A549 (cell line): ENCODE measurements at regions not wholly inside any gene's neighbourhood (a gene's known extent, or its start where the extent isn't known, plus 50 kb on each side); places are given as distances from the start of the nearest gene placed in this dataset.

Experiments
- ATAC-seq, 2 experiments: fragments of 200-7000 bp in 1 of 2; fragments of >200 bp in 1 of 2; cut with Nextera tagmentation in 1 of 2; cut with Tn5 transposase in 1 of 2; 3 replicates each; pipeline versions ENCODE4 v1.8.0 to v1.9.1; 2018 to 2020; ENCODE audit warnings: mild to moderate bottlenecking in 1 of 2, moderate library complexity in 1 of 2
- CTCF ChIA-PET: fragments of 300-600 bp; sonication (Branson Sonifier 250); formaldehyde crosslinking; extraction: SDS; loops from one replicate; lab custom pipeline; 2021; ENCODE audit warnings: antibody characterized with exemption, inconsistent platforms; lab: Yijun Ruan, JAX
- POLR2A ChIA-PET: fragments of 350-600 bp; formaldehyde crosslinking; extraction: SDS; loops from one replicate; lab custom pipeline; 2021; ENCODE audit warnings: antibody characterized with exemption, inconsistent platforms; lab: Yijun Ruan, JAX
- DNase-seq, 2 experiments: peaks; one replicate each; pipeline versions ENCODE4 v3.0.0 to v3.0.0-alpha.2; 2011 to 2016; ENCODE audit warnings: low read depth in 1 of 2, low spot score in 1 of 2
- FAIRE-seq: peaks from 2 replicates; lab custom pipeline; 2011; peaks lifted over from hg19 to GRCh38; lab: Jason Lieb, UNC
- H3K27ac ChIP-seq, 2 experiments: fragments of >200 bp; sonication (Bioruptor Twin); formaldehyde crosslinking; 3 replicates each; pipeline ENCODE4 v1.5.1; 2016 to 2017
- H3K4me1 ChIP-seq: fragments of >200 bp; sonication (Bioruptor Twin); formaldehyde crosslinking; 3 replicates; pipeline ENCODE4 v1.6.1; 2016
- H3K4me2 ChIP-seq: fragments of >200 bp; sonication (Bioruptor Twin); formaldehyde crosslinking; 3 replicates; pipeline ENCODE4 v1.6.1; 2016
- H3K4me3 ChIP-seq: fragments of >200 bp; sonication (Bioruptor Twin); formaldehyde crosslinking; 3 replicates; pipeline ENCODE4 v1.5.1; 2016
- H3K9me3 ChIP-seq: fragments of >200 bp; sonication (Bioruptor Twin); formaldehyde crosslinking; 3 replicates; pipeline ENCODE4 v1.6.1; 2016
- CEBPB ChIP-seq, 2 experiments: fragments of >200 bp in 1 of 2; sonication (Bioruptor Twin) in 1 of 2; formaldehyde crosslinking in 1 of 2; IDR thresholded peaks; 2 replicates each; pipeline ENCODE4 v1.6.1; 2012 to 2016
- CTCF ChIP-seq: fragments of >200 bp; sonication (Bioruptor Twin); formaldehyde crosslinking; IDR thresholded peaks from 3 replicates; pipeline ENCODE4 v1.5.1; 2016
- EHF ChIP-seq: fragments of 250-450 bp; sonication (Bioruptor Pico); IDR thresholded peaks from 2 replicates; pipeline ENCODE4 v1.5.0; 2020; ENCODE audit warnings: mild to moderate bottlenecking
- EHMT2 ChIP-seq: fragments of 200-600 bp; sonication (generic); IDR thresholded peaks from 2 replicates; pipeline ENCODE4 v1.6.1; 2016; ENCODE audit warnings: antibody characterized with exemption, low read depth, mild to moderate bottlenecking, moderate library complexity
- EP300 ChIP-seq, 2 experiments: fragments of >200 bp; sonication (Bioruptor Twin); formaldehyde crosslinking; IDR thresholded peaks; 2 replicates in 1 of 2; 3 replicates in 1 of 2; pipeline ENCODE4 v1.6.1; 2016 to 2017
- ESRRA ChIP-seq: fragments of 150-350 bp; IDR thresholded peaks from 2 replicates; pipeline ENCODE4 v1.6.1; 2014; ENCODE audit warnings: mild to moderate bottlenecking, low read length, borderline replicate concordance
- FOSL2 ChIP-seq, 2 experiments: fragments of 450-650 bp in 1 of 2; fragments of >200 bp in 1 of 2; sonication (Bioruptor Twin) in 1 of 2; formaldehyde crosslinking; IDR thresholded peaks; 2 replicates each; pipeline versions ENCODE4 v1.5.0 to v1.6.1; 2016 to 2020; ENCODE audit warnings: mild to moderate bottlenecking in 1 of 2, moderate library complexity in 1 of 2
- FOXS1 ChIP-seq: fragments of 250-450 bp; sonication (Bioruptor Pico); IDR thresholded peaks from 2 replicates; pipeline ENCODE4 v1.5.0; 2020; ENCODE audit warnings: mild to moderate bottlenecking, moderate library complexity
- GATA3 ChIP-seq: IDR thresholded peaks from 2 replicates; pipeline ENCODE4 v1.6.1; 2012; ENCODE audit warnings: borderline replicate concordance
- HDAC2 ChIP-seq: fragments of 200-600 bp; sonication (generic); IDR thresholded peaks from 2 replicates; pipeline ENCODE4 v1.6.1; 2016
- HOXB13 ChIP-seq: fragments of 250-450 bp; sonication (Bioruptor Pico); IDR thresholded peaks from 2 replicates; pipeline ENCODE4 v1.5.0; 2020; ENCODE audit warnings: low read depth, mild to moderate bottlenecking, moderate library complexity
- HOXB5 ChIP-seq: fragments of 250-450 bp; sonication (Bioruptor Pico); IDR thresholded peaks from 2 replicates; pipeline ENCODE4 v1.5.0; 2020; ENCODE audit warnings: mild to moderate bottlenecking, moderate library complexity
- JUN ChIP-seq, 2 experiments: fragments of >200 bp; sonication (Bioruptor Twin); formaldehyde crosslinking; IDR thresholded peaks; 2 replicates in 1 of 2; 3 replicates in 1 of 2; pipeline ENCODE4 v1.6.1; 2016 to 2017
- JUNB ChIP-seq: fragments of >200 bp; sonication (Bioruptor Twin); formaldehyde crosslinking; IDR thresholded peaks from 2 replicates; pipeline ENCODE4 v1.6.1; 2016
- KDM1A ChIP-seq: fragments of 200-600 bp; sonication (generic); IDR thresholded peaks from 2 replicates; pipeline ENCODE4 v1.6.1; 2016; ENCODE audit warnings: low read depth, mild to moderate bottlenecking
- KDM5A ChIP-seq: fragments of 200-600 bp; sonication (generic); IDR thresholded peaks from 2 replicates; pipeline ENCODE4 v1.6.1; 2016; ENCODE audit warnings: antibody characterized with exemption, mild to moderate bottlenecking
- MAFK ChIP-seq: fragments of 450-650 bp; IDR thresholded peaks from 2 replicates; pipeline ENCODE4 v1.6.1; 2014; ENCODE audit not compliant: partially characterized antibody
- MAX ChIP-seq: IDR thresholded peaks from 2 replicates; pipeline ENCODE4 v1.6.1; 2012
- NR3C1 ChIP-seq: fragments of >200 bp; sonication (Bioruptor Twin); formaldehyde crosslinking; IDR thresholded peaks from 3 replicates; pipeline ENCODE4 v1.6.1; 2017
- PBX3 ChIP-seq: IDR thresholded peaks from 2 replicates; pipeline ENCODE4 v1.6.1; 2012
- RAD21 ChIP-seq, 2 experiments: fragments of >200 bp in 1 of 2; sonication (Bioruptor Twin) in 1 of 2; formaldehyde crosslinking in 1 of 2; IDR thresholded peaks in 1 of 2; conservative IDR thresholded peaks in 1 of 2; 2 replicates in 1 of 2; 3 replicates in 1 of 2; pipeline ENCODE4 v1.6.1; 2012 to 2018; ENCODE audit warnings: inconsistent platforms in 1 of 2
- RARB ChIP-seq: fragments of 250-450 bp; sonication (Bioruptor Pico); IDR thresholded peaks from 2 replicates; pipeline ENCODE4 v1.8.0; 2021; ENCODE audit warnings: mild to moderate bottlenecking, moderate library complexity
- REST ChIP-seq: fragments of 200-600 bp; sonication (generic); IDR thresholded peaks from 2 replicates; pipeline ENCODE4 v1.6.1; 2016; ENCODE audit warnings: antibody characterized with exemption, mild to moderate bottlenecking, moderate library complexity
- RFX5 ChIP-seq: fragments of 450-650 bp; IDR thresholded peaks from 2 replicates; pipeline ENCODE4 v1.7.1; 2014; ENCODE audit warnings: antibody characterized with exemption, mild to moderate bottlenecking, moderate library complexity
- RNF2 ChIP-seq: fragments of 200-600 bp; sonication (generic); IDR thresholded peaks from 2 replicates; pipeline ENCODE4 v1.6.1; 2016; ENCODE audit warnings: low read depth, mild to moderate bottlenecking, antibody characterized with exemption, moderate library complexity, borderline replicate concordance
- SMC3 ChIP-seq: fragments of >200 bp; sonication (Bioruptor Twin); formaldehyde crosslinking; IDR thresholded peaks from 3 replicates; pipeline ENCODE4 v1.6.1; 2018; ENCODE audit warnings: inconsistent platforms
- TP53 ChIP-seq: fragments of 250-450 bp; sonication (Bioruptor Pico); IDR thresholded peaks from 2 replicates; pipeline ENCODE4 v1.5.0; 2021; ENCODE audit warnings: mild to moderate bottlenecking, moderate library complexity
- ZFP36 ChIP-seq: fragments of 450-650 bp; IDR thresholded peaks from 2 replicates; pipeline ENCODE4 v1.6.1; 2014; ENCODE audit warnings: borderline replicate concordance; ENCODE audit not compliant: partially characterized antibody
- ZSCAN20 ChIP-seq: fragments of 250-450 bp; sonication (Bioruptor Pico); IDR thresholded peaks from 2 replicates; pipeline ENCODE4 v1.8.0; 2022; ENCODE audit warnings: mild to moderate bottlenecking, moderate library complexity
- WGBS: methylation state at CpG from one replicate; pipeline ENCODE4 v1.1.6; 2017; ENCODE audit errors: missing lambda C conversion rate; 5-methylcytosine and 5-hydroxymethylcytosine counted together
- TF ChIP-seq, protein P1 (sequence below): IDR thresholded peaks from 2 replicates; pipeline ENCODE4 v1.6.1; 2012; ENCODE audit warnings: low read depth, borderline replicate concordance
- TF ChIP-seq, protein P2 (sequence below): fragments of 250-450 bp; sonication (Bioruptor Pico); IDR thresholded peaks from 2 replicates; pipeline ENCODE4 v1.5.0; 2020; ENCODE audit warnings: low read depth, mild to moderate bottlenecking, moderate library complexity
- TF ChIP-seq, protein P3 (sequence below): fragments of >200 bp; sonication (Bioruptor Twin); formaldehyde crosslinking; IDR thresholded peaks from 3 replicates; pipeline ENCODE4 v1.6.1; 2016

DNA sequence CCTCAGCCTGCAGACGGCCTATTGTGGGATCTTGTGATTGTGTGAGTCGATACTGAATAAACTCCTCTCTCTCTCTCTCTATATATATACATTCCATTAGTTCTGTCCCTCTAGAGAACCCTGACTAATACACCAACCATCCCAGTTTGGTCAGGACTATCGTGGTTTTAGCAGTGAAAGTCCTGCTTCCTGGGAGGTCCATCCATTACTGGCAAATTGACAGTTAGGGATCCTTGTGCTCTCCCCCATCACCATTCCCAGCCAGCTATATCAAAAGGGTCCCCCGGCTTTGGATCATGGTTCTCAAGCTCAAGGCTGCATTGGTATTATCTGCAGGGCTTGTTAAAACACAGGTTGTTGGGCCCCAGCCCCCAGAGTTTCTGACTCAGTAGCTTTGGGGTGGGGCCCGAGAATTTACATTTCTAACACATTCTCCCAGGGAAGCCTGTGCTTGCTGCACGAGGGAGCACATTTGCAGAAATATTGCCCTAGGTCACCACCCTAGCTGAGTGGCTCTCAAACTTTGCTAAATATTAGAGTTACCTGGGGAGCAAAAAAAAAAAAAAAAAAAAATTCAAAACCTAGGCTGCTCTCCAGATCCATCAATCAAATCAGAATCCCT lies 899.1 kb upstream of the AUTS2 start:
- H3K4me1 ChIP-seq: peaks cover 32% of the 10 kb centered on the region
- peak overlapping the region; percentile 73 for H3K4me2 ChIP-seq
- 6% methylated on average over 6 of the region's 6 CpGs for WGBS
- ChIA-PET POLR2A (no interaction called here), CTCF (interaction anchor here (0.6 to 1.6 kb wide), 5 partner anchors 22 to 1711 kb away, joined by 3 to 8 read pairs (median 3); no protein-coding TSS in a partner anchor)
- H3K4me3 ChIP-seq: no peak overlapping the region
- ATAC-seq (peak; percentile 92 to 94), DNase-seq (peak; percentile 64 to 91), FAIRE-seq (no peak)
- peaks cover 16% of the 10 kb centered on the region for H3K9me3 ChIP-seq
- peak overlapping the region; percentile 85 to 98 for H3K27ac ChIP-seq
- no peak for TF ChIP-seq EHF (CRISPR knock-in tag)
- no peak for TF ChIP-seq ESRRA
- TF ChIP-seq SMC3: peak; percentile 48; the same call in 2 of the 3 replicates
- peak; percentile 79 for TF ChIP-seq FOSL2 (IDR thresholded peaks at IDR 0.05)
- TF ChIP-seq FOSL2 (CRISPR knock-in tag; IDR thresholded peaks at IDR 0.05): peak; percentile 88
- TF ChIP-seq NR3C1: no peak
- TF ChIP-seq MAX: peak; percentile 65
- no peak for TF ChIP-seq KDM5A
- TF ChIP-seq REST: no peak
- TF ChIP-seq FOXS1 (CRISPR knock-in tag): no peak
- no peak for TF ChIP-seq HOXB13
- TF ChIP-seq JUNB: peak; percentile 87
- no peak for TF ChIP-seq ZSCAN20 (CRISPR knock-in tag)
- no peak for TF ChIP-seq CTCF
- TF ChIP-seq, protein P1, sequence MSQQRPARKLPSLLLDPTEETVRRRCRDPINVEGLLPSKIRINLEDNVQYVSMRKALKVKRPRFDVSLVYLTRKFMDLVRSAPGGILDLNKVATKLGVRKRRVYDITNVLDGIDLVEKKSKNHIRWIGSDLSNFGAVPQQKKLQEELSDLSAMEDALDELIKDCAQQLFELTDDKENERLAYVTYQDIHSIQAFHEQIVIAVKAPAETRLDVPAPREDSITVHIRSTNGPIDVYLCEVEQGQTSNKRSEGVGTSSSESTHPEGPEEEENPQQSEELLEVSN: no peak
- peak; percentile 74 for TF ChIP-seq HOXB5 (CRISPR knock-in tag)
- peak in 1 of 2 experiments; percentile 42; a peak in 1 of 4 replicates for TF ChIP-seq CEBPB (IDR thresholded peaks at IDR 0.05)
- peak; percentile 90 for TF ChIP-seq GATA3
- no peak for TF ChIP-seq TP53 (CRISPR knock-in tag)
- TF ChIP-seq RNF2: no peak
- no peak for TF ChIP-seq KDM1A
- no peak for TF ChIP-seq MAFK
- TF ChIP-seq JUN (IDR thresholded peaks at IDR 0.05): peak; percentile 73 to 81; a peak in 4 of 5 replicates
- TF ChIP-seq PBX3: peak; percentile 55; the same call in 1 of the 2 replicates
- TF ChIP-seq, protein P2, sequence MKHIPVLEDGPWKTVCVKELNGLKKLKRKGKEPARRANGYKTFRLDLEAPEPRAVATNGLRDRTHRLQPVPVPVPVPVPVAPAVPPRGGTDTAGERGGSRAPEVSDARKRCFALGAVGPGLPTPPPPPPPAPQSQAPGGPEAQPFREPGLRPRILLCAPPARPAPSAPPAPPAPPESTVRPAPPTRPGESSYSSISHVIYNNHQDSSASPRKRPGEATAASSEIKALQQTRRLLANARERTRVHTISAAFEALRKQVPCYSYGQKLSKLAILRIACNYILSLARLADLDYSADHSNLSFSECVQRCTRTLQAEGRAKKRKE (CRISPR knock-in tag): no peak
- TF ChIP-seq HDAC2: no peak
- TF ChIP-seq EHMT2: no peak
- TF ChIP-seq, protein P3, sequence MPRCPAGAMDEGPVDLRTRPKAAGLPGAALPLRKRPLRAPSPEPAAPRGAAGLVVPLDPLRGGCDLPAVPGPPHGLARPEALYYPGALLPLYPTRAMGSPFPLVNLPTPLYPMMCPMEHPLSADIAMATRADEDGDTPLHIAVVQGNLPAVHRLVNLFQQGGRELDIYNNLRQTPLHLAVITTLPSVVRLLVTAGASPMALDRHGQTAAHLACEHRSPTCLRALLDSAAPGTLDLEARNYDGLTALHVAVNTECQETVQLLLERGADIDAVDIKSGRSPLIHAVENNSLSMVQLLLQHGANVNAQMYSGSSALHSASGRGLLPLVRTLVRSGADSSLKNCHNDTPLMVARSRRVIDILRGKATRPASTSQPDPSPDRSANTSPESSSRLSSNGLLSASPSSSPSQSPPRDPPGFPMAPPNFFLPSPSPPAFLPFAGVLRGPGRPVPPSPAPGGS: peak; percentile 41; the same call in 2 of the 3 replicates
- peak; percentile 77; the same call in 1 of the 2 replicates for TF ChIP-seq RARB (CRISPR knock-in tag)
- TF ChIP-seq RFX5: no peak
- no peak for TF ChIP-seq ZFP36
- TF ChIP-seq EP300 (IDR thresholded peaks at IDR 0.05): peak; percentile 61 to 91; a peak in 2 of 5 replicates
- peak; percentile 27 to 52; a peak in 3 of 5 replicates for TF ChIP-seq RAD21 (conservative IDR thresholded peaks at IDR 0.05 in 1 of 2, IDR thresholded peaks at IDR 0.05 in 1 of 2)
